Stimulated activated CD4-positive, alpha-beta T cell treated with anti-CD3 and anti-CD28 coated beads, Interleukin-1b, Interleukin-23, amount 100 ng/mL, for 1 hour (primary cell): ENCODE measurements at regions not wholly inside any gene's neighbourhood (a gene's known extent, or its start where the extent isn't known, plus 50 kb on each side); places are given as distances from the start of the nearest gene placed in this dataset.
"Not testable (repeated sequence)": the region's sequence is repeated elsewhere in the genome, so short reads cannot be mapped to it uniquely, and the experiment has no call there.

Experiments used
- DNase-seq, 2 donors: peaks; one replicate each; pipeline ENCODE4 v3.0.0-alpha.2; 2020; ENCODE audit warnings: low read depth in 2 of 2

GRCh38 chrX:122279746-122280145 lies 904.3 kb upstream of the GRIA3 start:
- no peak for DNase-seq

GRCh38 chrX:122299822-122300221 lies 884.3 kb upstream of the GRIA3 start:
- not testable (repeated sequence) for DNase-seq

- no peak for DNase-seq
These were observed 882.6 kb upstream of the GRIA3 start for GRCh38 chrX:122301491-122301890.

DNA sequence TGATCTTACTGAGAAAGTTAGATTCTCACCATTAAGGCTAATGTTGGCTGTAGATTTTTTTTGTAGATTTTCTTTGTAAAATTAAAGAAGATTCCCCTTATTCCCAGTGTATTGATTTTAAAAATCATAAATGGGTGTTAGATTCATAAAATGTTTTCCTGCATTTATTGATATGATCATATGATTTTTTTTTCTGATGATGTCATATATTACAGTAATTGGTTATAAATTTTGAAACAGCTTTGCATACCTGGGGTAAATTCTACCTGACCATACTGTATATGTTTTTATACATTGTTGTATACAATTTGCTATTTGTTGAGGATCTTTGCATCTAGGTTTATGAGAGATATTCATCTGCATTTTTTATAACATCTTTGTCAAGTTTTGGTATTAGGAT lies 880.3 kb upstream of the GRIA3 start:
- DNase-seq = no peak

DNA sequence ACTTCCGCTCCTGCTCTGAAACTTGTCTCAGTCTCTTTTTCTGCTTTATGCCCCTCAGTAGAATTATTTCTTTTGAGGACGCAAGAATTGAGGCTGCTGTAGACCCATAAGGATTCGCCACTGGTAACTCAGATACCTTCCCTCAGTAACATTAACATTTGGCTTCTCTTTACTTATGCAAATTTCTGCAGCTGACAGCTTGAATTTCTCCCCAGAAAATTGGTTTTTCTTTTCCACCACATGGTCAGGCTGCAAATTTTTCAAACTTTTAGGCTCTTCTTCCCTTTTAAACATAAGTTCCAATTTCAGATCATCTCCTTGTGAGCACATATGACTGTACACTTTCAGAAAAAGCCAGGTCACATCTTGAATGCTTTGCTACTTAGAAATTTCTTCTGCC lies 839.3 kb upstream of the GRIA3 start:
- DNase-seq = no peak

- no peak for DNase-seq
These were observed 820.8 kb upstream of the GRIA3 start for GRCh38 chrX:122363112-122363795.

DNA sequence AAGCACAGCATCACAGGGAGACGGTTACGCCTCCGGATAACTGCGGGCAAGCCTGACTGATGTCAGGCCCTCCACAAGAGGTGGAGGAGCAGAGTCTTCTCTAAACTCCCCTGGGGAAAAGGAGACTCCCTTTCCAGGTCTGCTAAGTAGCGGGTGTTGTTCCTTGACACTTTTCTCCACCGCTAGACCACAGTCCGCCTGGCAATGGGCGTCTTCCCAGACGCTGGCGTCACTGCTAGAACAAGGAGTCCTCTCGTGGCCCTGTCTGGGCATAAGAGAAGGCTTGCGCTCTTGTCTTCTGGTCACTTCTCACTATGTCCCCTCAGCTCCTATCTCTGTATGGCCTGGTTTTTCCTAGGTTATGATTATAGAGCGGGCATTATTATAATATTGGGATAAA lies 808.5 kb upstream of the GRIA3 start:
- not testable (repeated sequence) for DNase-seq

DNA sequence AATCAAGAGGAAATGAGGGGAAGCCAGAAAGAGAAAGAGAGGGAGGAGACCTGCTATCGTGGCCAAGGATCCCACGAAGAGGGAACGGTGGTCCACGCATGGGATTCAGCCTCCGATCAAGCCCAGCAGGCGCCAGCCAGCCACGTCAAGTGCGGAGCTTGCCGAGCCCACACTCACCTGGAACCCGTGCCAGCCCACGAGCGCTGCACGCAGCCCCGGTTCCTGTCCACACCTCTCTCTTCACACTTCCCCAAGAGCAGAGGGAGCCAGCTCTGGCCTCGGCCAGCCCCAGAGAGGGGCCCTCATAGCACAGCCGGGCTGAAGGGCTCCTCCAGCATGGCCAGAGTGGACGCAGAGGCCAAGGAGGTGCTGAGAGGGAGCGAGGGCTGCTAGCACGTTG lies 795.1 kb upstream of the GRIA3 start:
- no peak for DNase-seq

GRCh38 chrX:122418758-122419157 lies 765.3 kb upstream of the GRIA3 start:
- DNase-seq = no peak

GRCh38 chrX:122421434-122422121 lies 762.5 kb upstream of the GRIA3 start:
- no peak for DNase-seq

DNA sequence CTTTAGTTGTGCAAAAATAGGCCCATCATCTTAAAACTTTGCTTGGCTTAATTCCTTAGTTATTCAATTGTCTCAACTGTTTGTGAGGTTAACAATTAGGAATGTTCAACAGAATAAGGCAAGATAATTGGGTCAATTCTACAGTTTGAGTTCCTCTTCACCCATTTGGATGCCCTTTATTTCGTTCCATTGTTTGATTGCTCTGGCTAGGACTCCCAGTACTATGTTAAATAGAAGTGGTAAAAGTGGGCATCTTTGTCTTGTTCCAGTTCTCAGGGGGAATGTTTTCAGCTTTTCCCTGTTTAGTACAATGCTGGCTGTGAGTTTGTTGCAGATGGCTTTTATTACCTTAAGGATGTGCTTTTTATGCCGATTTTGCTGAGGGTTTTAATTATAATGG lies 761.5 kb upstream of the GRIA3 start:
- DNase-seq = no peak

DNA sequence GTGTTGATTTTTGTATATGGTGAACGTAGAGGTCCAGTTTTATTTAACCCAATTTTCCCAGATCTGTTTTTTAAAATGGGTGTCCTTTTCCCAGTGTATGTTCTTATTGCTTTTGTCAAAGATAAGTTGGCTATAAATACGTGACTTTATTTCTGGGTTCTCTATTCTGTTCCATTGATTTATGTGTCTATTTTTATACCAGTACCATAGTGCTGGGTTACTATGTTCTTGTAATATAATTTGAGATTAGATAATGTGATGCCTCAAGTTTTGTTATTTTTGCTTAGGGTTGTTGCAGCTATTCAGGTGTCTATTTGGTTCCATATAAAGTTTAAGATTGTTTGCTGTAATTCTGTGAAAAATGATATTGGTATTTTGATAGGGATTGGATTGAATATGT lies 749.1 kb upstream of the GRIA3 start:
- DNase-seq = no peak

- DNase-seq = no peak
These were observed 744.2 kb upstream of the GRIA3 start for GRCh38 chrX:122439831-122440230.

DNA sequence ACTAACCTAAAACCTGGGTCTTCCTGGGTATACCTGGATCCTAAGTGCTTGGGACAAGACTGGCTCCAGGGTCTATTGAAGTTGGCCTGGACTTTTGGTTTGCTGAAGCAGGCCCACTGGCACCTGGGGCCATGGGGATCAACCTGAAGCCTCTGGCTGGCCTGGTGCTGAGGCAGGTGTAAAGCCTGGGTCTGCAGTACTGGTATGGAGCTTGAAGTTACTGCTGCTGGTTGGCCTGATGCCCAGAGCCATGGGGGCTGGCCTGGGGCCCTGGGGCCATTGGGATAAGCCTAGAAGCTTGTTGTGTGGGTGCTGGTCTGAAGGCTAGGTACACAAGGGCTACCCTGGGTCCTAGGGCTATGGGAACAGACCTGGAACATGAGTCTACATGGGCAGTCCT lies 743.2 kb upstream of the GRIA3 start:
- no peak for DNase-seq

DNA sequence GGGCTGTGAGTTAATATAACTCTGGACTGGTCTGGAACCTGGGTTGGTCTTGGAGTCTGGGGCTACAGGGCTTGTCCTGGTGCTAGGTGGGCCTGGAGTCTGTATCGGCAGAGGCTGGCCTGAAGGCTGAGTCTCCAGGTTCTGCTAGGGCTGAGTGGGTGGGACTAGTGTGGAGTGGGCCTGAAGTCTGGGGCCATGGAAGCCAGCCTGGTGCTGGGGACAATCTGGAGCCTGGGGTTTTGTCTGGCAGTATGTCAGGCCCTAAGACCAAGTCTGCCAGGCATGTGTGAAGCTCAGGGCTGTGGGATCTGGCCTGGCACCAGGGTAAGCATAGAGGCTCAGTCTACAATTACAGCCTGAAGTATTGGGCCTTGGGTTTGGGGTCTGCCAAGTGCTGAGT lies 742.6 kb upstream of the GRIA3 start:
- DNase-seq = no peak

DNA sequence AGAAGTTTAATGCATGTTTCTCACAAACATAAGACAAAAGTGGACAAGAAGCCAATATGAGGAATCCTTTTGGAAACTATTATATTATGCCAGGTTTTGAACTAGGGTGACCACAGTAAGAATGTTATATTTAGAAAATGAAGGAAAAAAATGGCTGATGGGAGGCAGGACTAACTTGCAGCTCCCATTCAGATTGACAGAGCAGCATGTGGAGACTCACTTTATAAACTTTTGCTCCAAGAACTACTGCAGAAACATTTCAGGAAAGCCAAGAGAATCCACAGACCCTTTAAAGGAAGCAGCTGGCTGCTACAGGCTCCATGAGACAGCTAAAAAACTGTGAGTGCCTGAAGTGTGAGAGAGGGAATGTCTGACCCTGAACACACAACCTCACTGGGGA lies 738.6 kb upstream of the GRIA3 start:
- DNase-seq = no peak

- DNase-seq = no peak
These were observed 719.7 kb upstream of the GRIA3 start for GRCh38 chrX:122464341-122464740.

- DNase-seq = no peak
These were observed 708.8 kb upstream of the GRIA3 start for GRCh38 chrX:122475306-122475705.

GRCh38 chrX:122500556-122500955 lies 683.5 kb upstream of the GRIA3 start:
- DNase-seq = no peak

DNA sequence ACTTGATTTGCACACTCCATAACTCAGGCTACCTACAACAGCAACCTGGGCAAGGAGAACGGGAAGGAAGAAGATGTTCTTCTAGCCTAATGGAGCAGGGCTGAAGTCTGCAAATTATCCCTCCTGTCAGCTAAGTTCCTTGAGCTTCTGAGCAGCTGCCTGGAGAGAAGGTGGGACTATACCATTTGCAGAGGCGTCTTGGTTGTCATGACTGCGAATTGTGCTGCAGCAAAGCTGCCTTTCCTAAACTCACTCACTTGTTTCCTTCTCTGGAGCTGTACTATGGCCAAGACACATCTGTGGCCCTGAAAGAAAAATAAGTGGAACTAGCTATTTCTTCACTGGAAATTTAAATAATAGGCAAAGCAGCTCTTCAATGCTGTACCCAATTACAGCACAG lies 682.4 kb upstream of the GRIA3 start:
- no peak for DNase-seq

DNA sequence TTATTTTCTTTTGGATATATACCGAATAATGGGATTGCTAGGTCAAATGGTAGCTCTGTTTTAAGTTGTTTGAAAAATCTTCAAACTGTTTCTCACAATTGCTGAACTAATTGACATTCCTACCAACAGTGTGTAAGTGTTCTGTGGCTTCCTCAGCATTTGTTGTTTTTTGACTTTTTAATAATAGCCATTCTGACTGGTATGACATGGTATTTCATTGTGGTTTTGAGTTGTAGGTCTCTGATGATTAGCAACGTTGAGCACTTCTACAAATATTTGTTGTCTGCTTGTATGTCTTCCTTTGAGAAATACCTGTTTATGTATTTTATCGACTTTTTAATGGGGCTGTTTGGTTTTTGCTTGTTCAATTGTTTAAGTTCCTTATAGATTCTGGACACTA lies 680.1 kb upstream of the GRIA3 start:
- DNase-seq = no peak

DNA sequence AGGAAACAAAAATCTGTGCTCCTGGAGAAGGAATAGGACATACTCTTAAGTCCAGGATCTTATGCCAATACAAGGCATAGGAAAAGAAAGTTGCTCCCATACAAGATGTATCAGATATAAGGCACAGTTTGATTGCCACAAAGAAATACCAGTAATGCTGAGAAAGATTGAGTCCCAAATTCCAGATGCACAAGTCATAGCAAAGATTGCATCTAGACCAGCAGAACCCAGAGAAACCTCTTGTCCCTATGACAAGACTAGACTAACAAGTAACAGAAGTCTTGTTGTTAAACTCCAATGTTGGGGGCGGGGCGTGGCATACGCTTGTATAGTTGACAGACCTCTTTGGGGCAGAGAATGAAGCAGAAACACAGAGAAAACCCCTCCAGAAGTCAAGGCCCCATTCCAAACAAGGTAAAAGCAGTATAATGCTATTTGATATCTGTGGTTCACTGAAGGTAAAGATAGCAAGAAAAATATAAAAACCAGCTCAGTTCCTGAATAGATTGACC lies 671.5 kb upstream of the GRIA3 start:
- DNase-seq = no peak

DNA sequence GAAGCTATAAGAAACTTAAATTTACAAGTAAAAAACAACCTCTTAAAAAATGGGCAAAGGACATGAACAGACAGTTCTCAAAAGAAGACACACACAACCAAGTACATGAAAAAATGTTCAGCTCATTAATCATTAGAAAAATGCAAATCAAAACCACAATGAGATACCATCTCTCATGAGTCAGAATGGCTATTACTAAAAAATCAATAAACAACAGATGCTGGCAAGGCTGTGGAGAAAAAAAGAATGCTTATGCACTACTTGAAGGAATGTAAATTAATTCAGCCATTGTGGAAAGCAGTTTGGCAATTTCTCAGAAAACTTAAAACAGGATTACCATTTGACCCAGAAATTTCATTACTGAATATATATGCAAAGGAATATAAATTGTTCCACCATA lies 666.3 kb upstream of the GRIA3 start:
- DNase-seq = no peak

DNA sequence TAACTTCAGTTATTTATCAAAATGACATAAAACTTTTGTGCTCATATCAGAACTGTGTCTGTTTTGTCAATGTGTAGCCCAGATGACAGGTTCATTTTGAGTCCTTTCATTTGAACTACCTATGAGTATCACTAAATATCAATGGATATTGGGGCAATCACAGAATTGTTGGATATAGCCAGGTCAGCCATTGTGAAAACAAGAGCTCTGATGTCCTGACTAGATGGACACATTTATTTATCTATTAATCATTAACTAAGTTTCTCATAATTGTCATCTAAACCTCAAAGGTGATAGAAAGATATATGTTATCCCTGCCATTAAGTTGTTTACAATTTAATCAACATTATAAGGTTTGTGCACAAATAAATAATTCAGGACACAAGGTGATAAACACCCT lies 638.3 kb upstream of the GRIA3 start:
- DNase-seq = no peak
